ENCODE measurements at regions not wholly inside any gene's neighbourhood (a gene's known extent, or its start where the extent isn't known, plus 50 kb on each side); places are given as distances from the start of the nearest gene placed in this dataset.

GRCh38 chr10:28810057-28810870 is 132.9 kb downstream of the BAMBI start:
- no peak overlapping the region for H3K4me3 ChIP-seq (ENCODE audit: low read depth, low read length)
- 67% methylated on average over 10 of the region's 10 CpGs for WGBS
- H3K4me1 ChIP-seq (ENCODE audit: insufficient read depth): no peaks in the 10 kb centered on the region
- peak overlapping the region; percentile 90 for H3K27ac ChIP-seq (ENCODE audit: low read depth)
- no peaks in the 10 kb centered on the region for H3K36me3 ChIP-seq (ENCODE audit: insufficient read depth)
- DNase-seq (ENCODE audit: extremely low spot score): no peak

- 85% methylated on average over 9 of the region's 9 CpGs for WGBS
- no peak for DNase-seq (ENCODE audit: extremely low spot score)
Measured at GRCh38 chr10:28811639-28812349, 134.5 kb downstream of the BAMBI start.

GRCh38 chr10:28812384-28813372 is 135.4 kb downstream of the BAMBI start:
- Histone ChIP-seq H3K36me3 (ENCODE audit: insufficient read depth) (no peaks in the 10 kb centered on the region), H3K4me3 (ENCODE audit: low read depth, low read length) (no peak overlapping the region), H3K27ac (ENCODE audit: low read depth) (no peak overlapping the region), H3K4me1 (ENCODE audit: insufficient read depth) (no peaks in the 10 kb centered on the region)
- no peak for DNase-seq (ENCODE audit: extremely low spot score)
- WGBS: 80% methylated on average over 11 of the region's 11 CpGs

More at GRCh38 chr10:28811639-28812349, 134.5 kb downstream of the BAMBI start:
- H3K27ac ChIP-seq (ENCODE audit: low read depth): no peak overlapping the region
- H3K4me3 ChIP-seq (ENCODE audit: low read depth, low read length): no peak overlapping the region
- no peaks in the 10 kb centered on the region for H3K4me1 ChIP-seq (ENCODE audit: insufficient read depth)
- H3K36me3 ChIP-seq (ENCODE audit: insufficient read depth): no peaks in the 10 kb centered on the region

GRCh38 chr10:28815681-28816080 is 138.4 kb downstream of the BAMBI start:
- H3K4me3 ChIP-seq (ENCODE audit: low read depth, low read length): no peak overlapping the region
- no peaks in the 10 kb centered on the region for H3K4me1 ChIP-seq (ENCODE audit: insufficient read depth)
- DNase-seq (ENCODE audit: extremely low spot score): no peak
- no peak overlapping the region for H3K27ac ChIP-seq (ENCODE audit: low read depth)
- 99% methylated on average over 37 of the region's 37 CpGs for WGBS
- H3K36me3 ChIP-seq (ENCODE audit: insufficient read depth): no peaks in the 10 kb centered on the region

GRCh38 chr10:28822719-28823464 is 145.6 kb downstream of the BAMBI start:
- Histone ChIP-seq H3K4me1 (ENCODE audit: insufficient read depth) (no peaks in the 10 kb centered on the region), H3K36me3 (ENCODE audit: insufficient read depth) (no peaks in the 10 kb centered on the region), H3K4me3 (ENCODE audit: low read depth, low read length) (no peak overlapping the region), H3K27ac (ENCODE audit: low read depth) (no peak overlapping the region)
- WGBS: 42% methylated on average over 12 of the region's 12 CpGs
- no peak for DNase-seq (ENCODE audit: extremely low spot score)

GRCh38 chr10:28823501-28824075 is 146.3 kb downstream of the BAMBI start:
- Histone ChIP-seq H3K4me3 (ENCODE audit: low read depth, low read length) (no peak overlapping the region), H3K36me3 (ENCODE audit: insufficient read depth) (no peaks in the 10 kb centered on the region), H3K4me1 (ENCODE audit: insufficient read depth) (no peaks in the 10 kb centered on the region), H3K27ac (ENCODE audit: low read depth) (no peak overlapping the region)
- 45% methylated on average over 1 of the region's 1 CpG for WGBS
- DNase-seq (ENCODE audit: extremely low spot score): no peak

GRCh38 chr10:28833313-28833712 is 156.0 kb downstream of the BAMBI start:
- Histone ChIP-seq H3K27ac (ENCODE audit: low read depth) (no peak overlapping the region), H3K4me3 (ENCODE audit: low read depth, low read length) (no peak overlapping the region), H3K36me3 (ENCODE audit: insufficient read depth) (no peaks in the 10 kb centered on the region), H3K4me1 (ENCODE audit: insufficient read depth) (no peaks in the 10 kb centered on the region)
- WGBS: 38% methylated on average over 4 of the region's 4 CpGs
- no peak for DNase-seq (ENCODE audit: extremely low spot score)

GRCh38 chr10:28836435-28836743 is 159.1 kb downstream of the BAMBI start:
- Histone ChIP-seq H3K4me1 (ENCODE audit: insufficient read depth) (no peaks in the 10 kb centered on the region), H3K4me3 (ENCODE audit: low read depth, low read length) (no peak overlapping the region), H3K36me3 (ENCODE audit: insufficient read depth) (no peaks in the 10 kb centered on the region), H3K27ac (ENCODE audit: low read depth) (no peak overlapping the region)
- DNase-seq (ENCODE audit: extremely low spot score): no peak

GRCh38 chr10:28837613-28838390 is 160.5 kb downstream of the BAMBI start:
- WGBS: 44% methylated on average over 3 of the region's 3 CpGs
- H3K4me3 ChIP-seq (ENCODE audit: low read depth, low read length): no peak overlapping the region
- H3K36me3 ChIP-seq (ENCODE audit: insufficient read depth): no peaks in the 10 kb centered on the region
- no peaks in the 10 kb centered on the region for H3K4me1 ChIP-seq (ENCODE audit: insufficient read depth)
- H3K27ac ChIP-seq (ENCODE audit: low read depth): no peak overlapping the region
- DNase-seq (ENCODE audit: extremely low spot score): no peak

- no peak overlapping the region for H3K27ac ChIP-seq (ENCODE audit: low read depth)
- no peak overlapping the region for H3K4me3 ChIP-seq (ENCODE audit: low read depth, low read length)
- H3K4me1 ChIP-seq (ENCODE audit: insufficient read depth): no peaks in the 10 kb centered on the region
- DNase-seq (ENCODE audit: extremely low spot score): no peak
- no peaks in the 10 kb centered on the region for H3K36me3 ChIP-seq (ENCODE audit: insufficient read depth)
- 30% methylated on average over 2 of the region's 2 CpGs for WGBS
Measured at GRCh38 chr10:28838908-28839307, 161.6 kb downstream of the BAMBI start.

GRCh38 chr10:28839600-28840007 is 162.3 kb downstream of the BAMBI start:
- Histone ChIP-seq H3K4me1 (ENCODE audit: insufficient read depth) (no peaks in the 10 kb centered on the region), H3K27ac (ENCODE audit: low read depth) (no peak overlapping the region), H3K4me3 (ENCODE audit: low read depth, low read length) (no peak overlapping the region), H3K36me3 (ENCODE audit: insufficient read depth) (no peaks in the 10 kb centered on the region)
- DNase-seq (ENCODE audit: extremely low spot score): no peak
- WGBS: 10% methylated on average over 6 of the region's 6 CpGs

GRCh38 chr10:28840202-28840601 is 162.9 kb downstream of the BAMBI start:
- Histone ChIP-seq H3K27ac (ENCODE audit: low read depth) (no peak overlapping the region), H3K4me1 (ENCODE audit: insufficient read depth) (no peaks in the 10 kb centered on the region), H3K4me3 (ENCODE audit: low read depth, low read length) (no peak overlapping the region), H3K36me3 (ENCODE audit: insufficient read depth) (no peaks in the 10 kb centered on the region)
- no peak for DNase-seq (ENCODE audit: extremely low spot score)
- 67% methylated on average over 6 of the region's 6 CpGs for WGBS

Data from urinary bladder (tissue), 3 donors.